ENCODE measurements at regions not wholly inside any gene's neighbourhood (a gene's known extent, or its start where the extent isn't known, plus 50 kb on each side); places are given as distances from the start of the nearest gene placed in this dataset.

DNA sequence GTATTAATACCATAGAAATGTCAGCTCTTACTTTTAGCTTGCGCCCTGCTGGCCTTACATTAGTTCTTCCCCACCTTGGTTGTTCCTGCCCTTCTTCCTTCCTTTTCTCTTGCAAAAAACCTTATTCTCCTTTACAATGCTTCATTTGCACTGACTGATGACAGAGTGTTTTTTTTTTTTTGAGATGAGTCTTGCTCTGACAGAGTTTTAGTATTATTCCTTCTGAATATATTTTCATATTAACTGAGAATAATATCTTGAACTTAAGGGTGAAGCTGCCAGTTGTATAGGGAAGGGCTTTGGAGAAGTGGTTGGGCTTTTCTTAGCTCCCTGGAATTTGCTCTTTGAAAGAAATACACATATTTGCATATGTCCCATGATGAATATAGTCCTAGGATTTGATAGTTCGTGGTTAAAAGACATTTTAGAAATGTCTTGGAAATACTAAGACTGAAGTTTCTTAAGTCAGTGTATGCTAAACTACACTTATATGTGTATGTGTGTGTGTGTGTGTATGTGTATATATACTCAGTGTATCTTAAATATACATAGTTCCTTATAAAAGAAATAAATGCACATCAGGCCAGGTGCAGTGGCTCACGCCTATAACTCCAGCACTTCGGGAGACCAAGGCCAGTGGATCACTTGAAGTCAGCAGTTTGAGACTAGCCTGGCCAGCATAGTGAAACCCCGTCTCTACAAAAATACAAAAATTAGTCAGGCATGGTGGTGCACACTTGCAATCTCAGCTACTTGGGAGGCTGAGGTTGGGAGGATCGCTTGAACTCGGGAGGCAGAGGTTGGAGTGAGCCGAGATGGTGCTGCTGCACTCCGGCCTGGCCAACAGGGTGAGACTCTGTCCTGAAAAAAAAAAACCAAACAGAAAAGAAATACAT, 216.1 kb upstream of the MYLIP start:
- TF ChIP-seq, protein P1, sequence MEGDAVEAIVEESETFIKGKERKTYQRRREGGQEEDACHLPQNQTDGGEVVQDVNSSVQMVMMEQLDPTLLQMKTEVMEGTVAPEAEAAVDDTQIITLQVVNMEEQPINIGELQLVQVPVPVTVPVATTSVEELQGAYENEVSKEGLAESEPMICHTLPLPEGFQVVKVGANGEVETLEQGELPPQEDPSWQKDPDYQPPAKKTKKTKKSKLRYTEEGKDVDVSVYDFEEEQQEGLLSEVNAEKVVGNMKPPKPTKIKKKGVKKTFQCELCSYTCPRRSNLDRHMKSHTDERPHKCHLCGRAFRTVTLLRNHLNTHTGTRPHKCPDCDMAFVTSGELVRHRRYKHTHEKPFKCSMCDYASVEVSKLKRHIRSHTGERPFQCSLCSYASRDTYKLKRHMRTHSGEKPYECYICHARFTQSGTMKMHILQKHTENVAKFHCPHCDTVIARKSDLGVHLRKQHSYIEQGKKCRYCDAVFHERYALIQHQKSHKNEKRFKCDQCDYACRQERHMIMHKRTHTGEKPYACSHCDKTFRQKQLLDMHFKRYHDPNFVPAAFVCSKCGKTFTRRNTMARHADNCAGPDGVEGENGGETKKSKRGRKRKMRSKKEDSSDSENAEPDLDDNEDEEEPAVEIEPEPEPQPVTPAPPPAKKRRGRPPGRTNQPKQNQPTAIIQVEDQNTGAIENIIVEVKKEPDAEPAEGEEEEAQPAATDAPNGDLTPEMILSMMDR (IDR thresholded peaks at IDR 0.05; ENCODE audit: low read depth, low read length): no peak
- TF ChIP-seq EZH2phosphoT487 (IDR thresholded peaks at IDR 0.05; ENCODE audit: low read depth): no peak
